BLaER1 treated with 17β-estradiol and CSF1 and Interleukin-3, amounts not matched to agents 10 nM and 100 nM (cell line): ENCODE measurements at regions not wholly inside any gene's neighbourhood (a gene's known extent, or its start where the extent isn't known, plus 50 kb on each side); places are given as distances from the start of the nearest gene placed in this dataset.

Source experiments
- H3K27ac ChIP-seq, 11 experiments: shearing (Covaris generic); formaldehyde crosslinking; 2 replicates each; pipeline ENCODE4 v1.8.1; 2022
- H3K27me3 ChIP-seq, 11 experiments: shearing (Covaris generic); formaldehyde crosslinking; 2 replicates each; pipeline ENCODE4 v1.8.1; 2022
- H3K36me3 ChIP-seq, 11 experiments: shearing (Covaris generic); formaldehyde crosslinking; 2 replicates each; pipeline ENCODE4 v1.8.1; 2022
- H3K4me1 ChIP-seq, 10 experiments: shearing (Covaris generic); formaldehyde crosslinking; 2 replicates each; pipeline ENCODE4 v1.8.1; 2022
- H3K4me2 ChIP-seq, 11 experiments: shearing (Covaris generic); formaldehyde crosslinking; 2 replicates each; pipeline ENCODE4 v1.8.1; 2022
- H3K4me3 ChIP-seq, 10 experiments: shearing (Covaris generic); formaldehyde crosslinking; 2 replicates each; pipeline ENCODE4 v1.8.1; 2022
- H3K9ac ChIP-seq, 11 experiments: shearing (Covaris generic); formaldehyde crosslinking; 2 replicates each; pipeline ENCODE4 v1.8.1; 2022
- H3K9me3 ChIP-seq, 11 experiments: shearing (Covaris generic); formaldehyde crosslinking; replicated peaks in 1 of 11; 2 replicates each; pipeline ENCODE4 v1.8.1; 2022
- H4K20me1 ChIP-seq, 11 experiments: shearing (Covaris generic); formaldehyde crosslinking; 2 replicates each; pipeline ENCODE4 v1.8.1; 2022
- Cebpa-rat ChIP-seq, 11 experiments: shearing (Covaris generic); IDR thresholded peaks; 2 replicates each; pipeline ENCODE4 v1.8.1; 2022

DNA sequence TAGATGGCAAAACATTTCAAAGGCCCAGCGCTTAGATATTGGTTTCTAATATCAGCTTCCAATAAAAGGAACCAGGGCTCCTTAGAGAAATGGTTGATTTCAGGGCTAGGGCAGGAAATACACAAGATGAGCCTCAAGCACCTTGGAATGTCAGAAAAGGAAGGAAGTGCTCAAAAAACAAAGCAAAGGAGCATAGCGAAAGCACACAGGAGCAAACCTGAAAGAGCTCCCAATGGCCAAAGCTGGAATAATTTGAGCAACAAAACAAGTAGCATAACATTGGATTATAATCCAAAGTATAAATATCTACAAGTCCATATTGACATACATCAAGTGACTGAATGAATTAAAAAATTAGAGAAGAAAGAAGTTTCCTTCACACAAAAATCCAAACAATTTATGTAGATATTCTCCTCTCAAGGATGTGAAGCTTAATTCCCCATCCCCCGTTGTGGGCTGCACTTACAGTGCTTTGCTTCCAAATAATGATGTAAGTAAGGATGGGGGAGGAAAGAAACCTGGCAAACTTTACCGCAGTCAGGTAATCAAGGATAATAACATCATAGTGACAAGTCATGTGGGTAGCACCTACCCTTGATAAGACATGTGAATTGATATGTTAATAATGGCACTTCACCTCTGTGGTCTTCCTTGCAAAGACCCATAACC lies 132.9 kb upstream of the DST start:
- H3K27me3 ChIP-seq = no peaks in the 10 kb centered on the region
- H3K4me1 ChIP-seq = peaks cover 0 to 10% (median 0%) of the 10 kb centered on the region in 10 experiments; a peak in 5 of 20 replicates
- no peak for TF ChIP-seq Cebpa-rat (IDR thresholded peaks at IDR 0.05)
- H3K36me3 ChIP-seq = no peaks in the 10 kb centered on the region
- no peak overlapping the region for H3K27ac ChIP-seq
- no peak overlapping the region for H3K4me3 ChIP-seq
- no peak overlapping the region for H3K9ac ChIP-seq
- H3K4me2 ChIP-seq = no peak overlapping the region
- H4K20me1 ChIP-seq = peaks cover 0 to 16% (median 0%) of the 10 kb centered on the region in 11 experiments; a peak in 3 of 22 replicates
- H3K9me3 ChIP-seq = no peaks in the 10 kb centered on the region

DNA sequence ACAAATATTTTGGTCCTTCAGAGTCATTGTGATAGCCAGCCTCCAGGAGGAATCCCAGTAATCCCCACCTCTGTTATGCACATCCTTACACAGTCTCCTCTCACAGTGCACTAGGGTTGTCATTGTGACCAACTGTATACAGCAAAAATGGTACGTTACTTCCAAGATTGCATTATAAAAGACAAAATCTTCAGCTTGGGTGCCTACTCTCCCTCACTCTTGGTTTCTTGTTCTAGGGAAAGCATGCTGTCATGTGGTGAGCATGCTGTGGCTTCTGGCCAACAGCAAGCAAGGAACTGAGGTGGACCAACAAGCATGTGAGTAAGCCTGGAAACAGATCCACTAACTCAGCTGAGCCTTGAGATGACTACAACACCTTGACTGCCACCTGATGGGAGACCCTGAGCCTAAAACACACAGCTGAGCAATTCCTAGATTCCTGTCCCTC lies 130.1 kb upstream of the DST start:
- Histone ChIP-seq H3K4me2 (no peak overlapping the region), H3K27me3 (no peaks in the 10 kb centered on the region), H4K20me1 (peaks cover 0 to 18% (median 0%) of the 10 kb centered on the region in 11 experiments; a peak in 3 of 22 replicates), H3K27ac (no peak overlapping the region), H3K36me3 (no peaks in the 10 kb centered on the region), H3K4me1 (peaks cover 0 to 10% (median 0%) of the 10 kb centered on the region in 10 experiments; a peak in 5 of 20 replicates), H3K9me3 (no peaks in the 10 kb centered on the region), H3K4me3 (no peak overlapping the region), H3K9ac (no peak overlapping the region)
- no peak for TF ChIP-seq Cebpa-rat (IDR thresholded peaks at IDR 0.05)

DNA sequence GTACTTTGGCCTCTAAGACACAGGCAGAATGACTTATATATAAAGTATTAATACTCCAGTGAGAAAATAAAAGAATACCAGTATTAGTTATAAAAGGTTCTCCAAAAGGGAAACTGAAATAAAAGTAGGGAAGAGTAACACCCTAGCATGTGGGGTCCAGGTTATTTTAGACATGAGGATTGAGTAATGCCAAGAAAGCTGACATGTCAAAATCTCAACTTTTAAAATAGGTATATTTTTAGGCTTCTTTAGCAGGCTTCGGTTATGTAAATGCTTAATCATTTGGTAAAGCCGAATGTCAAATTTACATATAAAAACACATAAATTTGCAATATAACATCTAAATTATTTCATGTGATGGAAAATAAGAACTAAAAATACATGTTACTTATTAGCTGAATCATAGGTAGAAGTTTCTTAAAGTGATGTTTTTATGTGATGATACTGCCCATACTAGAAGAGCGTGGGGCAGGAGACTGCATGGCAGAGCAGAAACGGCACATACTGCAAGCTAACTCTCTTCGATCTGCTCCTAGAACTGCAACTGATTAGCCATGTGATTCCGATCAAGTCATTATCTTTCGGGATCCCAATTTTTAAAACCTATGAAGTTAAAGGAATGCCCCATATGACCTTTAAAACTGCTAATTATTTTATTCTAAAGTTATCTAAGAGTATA lies 129.4 kb upstream of the DST start:
- Histone ChIP-seq H3K27ac (no peak overlapping the region), H3K4me1 (peaks cover 0 to 10% (median under 1%) of the 10 kb centered on the region in 10 experiments; a peak in 8 of 20 replicates), H3K9me3 (no peaks in the 10 kb centered on the region), H3K4me3 (no peak overlapping the region), H4K20me1 (peaks cover 0 to 18% (median 0%) of the 10 kb centered on the region in 11 experiments; a peak in 3 of 22 replicates), H3K36me3 (no peaks in the 10 kb centered on the region), H3K27me3 (no peaks in the 10 kb centered on the region), H3K9ac (no peak overlapping the region), H3K4me2 (no peak overlapping the region)
- no peak for TF ChIP-seq Cebpa-rat (IDR thresholded peaks at IDR 0.05)

DNA sequence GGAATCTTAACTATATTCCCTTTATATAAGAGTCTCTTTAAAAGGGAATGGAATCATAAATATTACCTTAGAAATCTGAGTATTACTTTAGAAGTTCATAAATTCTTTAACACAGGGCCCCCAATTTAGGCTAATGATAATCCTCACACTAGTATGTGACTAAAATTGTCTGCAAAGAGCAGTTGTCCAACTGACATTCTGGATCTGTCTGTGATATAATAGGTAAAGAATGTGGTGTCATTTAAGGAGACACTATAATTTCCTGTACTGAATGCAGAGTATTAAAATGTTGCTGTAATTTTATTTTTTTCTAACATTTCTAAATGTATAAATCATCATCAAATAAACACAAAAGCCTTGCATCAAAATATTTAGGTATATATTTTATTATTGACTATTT lies 128.5 kb upstream of the DST start:
- TF ChIP-seq Cebpa-rat (IDR thresholded peaks at IDR 0.05) = no peak
- no peaks in the 10 kb centered on the region for H3K9me3 ChIP-seq
- no peak overlapping the region for H3K9ac ChIP-seq
- H3K36me3 ChIP-seq = no peaks in the 10 kb centered on the region
- no peak overlapping the region for H3K4me3 ChIP-seq
- peaks cover 0 to 23% (median 0%) of the 10 kb centered on the region in 11 experiments; a peak in 4 of 22 replicates for H4K20me1 ChIP-seq
- no peak overlapping the region for H3K27ac ChIP-seq
- no peaks in the 10 kb centered on the region for H3K27me3 ChIP-seq
- no peak overlapping the region for H3K4me2 ChIP-seq
- H3K4me1 ChIP-seq = peaks cover 0 to 10% (median 5%) of the 10 kb centered on the region in 10 experiments; a peak in 9 of 20 replicates

DNA sequence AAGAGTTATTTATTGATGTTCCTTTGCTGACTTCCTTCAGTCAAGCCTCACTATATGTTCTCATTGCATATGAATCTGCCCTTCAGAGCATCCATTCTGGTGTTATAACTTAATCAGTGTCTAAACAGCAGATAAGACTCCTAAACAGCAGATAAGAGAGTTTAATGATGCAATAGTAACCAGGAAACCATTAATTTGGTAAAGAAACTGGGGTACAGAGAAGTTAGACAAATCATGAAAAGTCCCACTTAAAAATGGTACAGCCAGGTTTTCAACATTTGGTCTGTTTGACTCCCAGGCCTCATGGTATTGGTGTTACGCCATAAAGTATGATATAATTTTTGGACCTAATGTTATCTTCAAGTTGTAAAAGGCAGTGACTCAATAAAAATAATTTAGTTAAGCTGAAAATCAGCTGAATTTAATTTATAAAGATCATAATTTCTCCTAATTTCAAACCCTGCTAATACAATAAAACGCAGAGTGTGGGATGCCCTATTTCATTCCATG lies 127.4 kb upstream of the DST start:
- peaks cover 0 to 26% (median 0%) of the 10 kb centered on the region in 11 experiments; a peak in 4 of 22 replicates for H4K20me1 ChIP-seq
- no peak overlapping the region for H3K9ac ChIP-seq

DNA sequence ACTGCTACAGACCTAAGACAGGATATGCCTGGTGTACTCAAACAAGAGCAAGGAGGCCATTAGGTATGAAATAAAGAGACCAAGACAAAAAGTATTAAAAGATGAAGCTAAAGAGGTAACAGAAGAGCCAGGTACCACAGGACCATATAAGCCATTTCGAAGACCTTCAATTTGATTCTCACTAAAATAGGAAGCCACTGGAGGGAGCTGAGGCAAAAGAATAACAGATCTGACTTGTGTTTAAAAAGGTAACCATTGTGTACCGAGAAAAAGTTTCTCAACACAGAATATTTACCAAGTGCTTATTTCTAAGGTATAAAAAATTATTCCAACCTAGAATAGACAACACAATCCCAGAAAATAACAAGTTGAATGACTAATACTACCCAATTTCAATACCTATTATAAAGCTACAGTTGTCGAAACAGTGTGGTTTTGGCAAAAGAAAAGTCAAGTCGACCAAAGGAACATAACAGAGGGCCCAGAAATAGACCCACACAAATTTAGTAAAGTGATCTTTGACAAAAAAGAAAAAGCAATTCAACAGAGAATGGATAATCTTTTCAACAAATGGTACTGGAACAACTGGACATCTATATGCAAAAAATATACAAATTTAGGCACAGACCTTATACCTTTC lies 125.3 kb upstream of the DST start:
- no peak overlapping the region for H3K4me2 ChIP-seq
- no peak overlapping the region for H3K27ac ChIP-seq
- peaks cover 0 to 16% (median 7%) of the 10 kb centered on the region in 10 experiments; a peak in 10 of 20 replicates for H3K4me1 ChIP-seq

More for the DNA sequence above, 127.4 kb upstream of the DST start:
- Histone ChIP-seq H3K27ac (no peak overlapping the region), H3K4me1 (peaks cover 0 to 10% (median 5%) of the 10 kb centered on the region in 10 experiments; a peak in 9 of 20 replicates), H3K36me3 (no peaks in the 10 kb centered on the region), H3K4me2 (no peak overlapping the region), H3K9me3 (no peaks in the 10 kb centered on the region), H3K4me3 (no peak overlapping the region), H3K27me3 (no peaks in the 10 kb centered on the region)
- no peak for TF ChIP-seq Cebpa-rat (IDR thresholded peaks at IDR 0.05)

DNA sequence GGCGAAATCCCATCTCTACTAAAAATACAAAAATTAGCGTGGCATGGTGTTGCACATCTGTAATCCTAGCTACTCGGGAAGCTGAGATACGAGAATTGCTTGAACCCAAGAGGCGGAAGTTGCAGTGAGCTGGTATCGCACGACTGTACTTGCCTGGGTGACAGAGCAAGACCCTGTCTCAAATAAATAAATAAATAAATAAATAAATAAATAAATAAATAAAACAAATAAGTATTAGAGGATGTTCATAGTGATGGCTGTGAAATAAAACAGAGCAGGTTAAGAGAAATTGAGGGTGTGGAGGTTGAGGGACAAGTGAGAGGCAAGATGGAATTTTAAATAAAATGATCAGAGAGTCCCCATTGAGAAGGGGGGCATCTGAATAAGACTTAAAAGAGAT lies 124.7 kb upstream of the DST start:
- no peak for TF ChIP-seq Cebpa-rat (IDR thresholded peaks at IDR 0.05)
- H3K27me3 ChIP-seq = no peaks in the 10 kb centered on the region
- H3K9ac ChIP-seq = no peak overlapping the region
- no peak overlapping the region for H3K4me3 ChIP-seq
- no peak overlapping the region for H3K27ac ChIP-seq
- no peaks in the 10 kb centered on the region for H3K36me3 ChIP-seq
- H3K9me3 ChIP-seq = no peaks in the 10 kb centered on the region
- peaks cover 0 to 29% (median 0%) of the 10 kb centered on the region in 11 experiments; a peak in 4 of 22 replicates for H4K20me1 ChIP-seq
- H3K4me1 ChIP-seq = peaks cover 0 to 16% (median 7%) of the 10 kb centered on the region in 10 experiments; a peak in 10 of 20 replicates
- no peak overlapping the region for H3K4me2 ChIP-seq

More for the DNA sequence above, 125.3 kb upstream of the DST start:
- H4K20me1 ChIP-seq = peaks cover 0 to 34% (median 0%) of the 10 kb centered on the region in 11 experiments; a peak in 4 of 22 replicates
- no peak for TF ChIP-seq Cebpa-rat (IDR thresholded peaks at IDR 0.05)
- H3K4me3 ChIP-seq = no peak overlapping the region
- H3K9ac ChIP-seq = no peak overlapping the region
- H3K36me3 ChIP-seq = no peaks in the 10 kb centered on the region
- H3K27me3 ChIP-seq = no peaks in the 10 kb centered on the region
- H3K9me3 ChIP-seq = no peaks in the 10 kb centered on the region

DNA sequence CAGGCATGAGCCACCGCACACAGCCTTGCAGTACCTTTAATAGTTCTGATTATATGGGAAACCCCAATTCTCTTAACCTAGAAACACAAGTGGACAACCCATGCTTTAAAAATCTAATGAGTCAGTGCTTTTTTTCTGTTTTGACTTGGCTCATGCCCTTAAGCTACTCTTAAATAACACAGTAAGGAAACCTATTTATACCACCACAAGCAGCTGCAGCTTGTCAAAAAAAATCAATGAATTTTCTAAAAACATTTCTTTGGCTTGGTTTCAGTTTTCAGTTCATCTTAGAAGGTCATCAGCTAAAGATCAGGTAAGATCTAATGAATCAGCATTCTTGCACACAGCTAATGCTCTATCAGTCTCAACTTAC lies 124.1 kb upstream of the DST start:
- no peak overlapping the region for H3K4me3 ChIP-seq
- peak overlapping the region in 1 of 11 experiments; percentile 27; a peak in 1 of 22 replicates for H3K4me2 ChIP-seq
- TF ChIP-seq Cebpa-rat (IDR thresholded peaks at IDR 0.05) = no peak
- peaks cover 0 to 13% (median 4%) of the 10 kb centered on the region in 10 experiments; a peak in 9 of 20 replicates for H3K4me1 ChIP-seq
- no peaks in the 10 kb centered on the region for H3K36me3 ChIP-seq
- no peaks in the 10 kb centered on the region for H3K27me3 ChIP-seq
- no peaks in the 10 kb centered on the region for H3K9me3 ChIP-seq
- no peak overlapping the region for H3K27ac ChIP-seq
- H3K9ac ChIP-seq = no peak overlapping the region
- peaks cover 0 to 25% (median 0%) of the 10 kb centered on the region in 11 experiments; a peak in 4 of 22 replicates for H4K20me1 ChIP-seq
